HG03565 (cell line): ENCODE measurements at regions not wholly inside any gene's neighbourhood (a gene's known extent, or its start where the extent isn't known, plus 50 kb on each side); places are given as distances from the start of the nearest gene placed in this dataset.
"Not testable (repeated sequence)": the region's sequence is repeated elsewhere in the genome, so short reads cannot be mapped to it uniquely, and the experiment has no call there.

ENCODE experiments used
- ATAC-seq: cut with Tn5 transposase; IDR thresholded peaks from one replicate; pipeline ENCODE4 v1.9.1; 2021; ENCODE audit warnings: mild to moderate bottlenecking, moderate library complexity; ENCODE audit not compliant: unreplicated experiment

GRCh38 chr1:144140243-144140642 lies 168.5 kb upstream of the FAM72C start:
- ATAC-seq: not testable (repeated sequence)

DNA sequence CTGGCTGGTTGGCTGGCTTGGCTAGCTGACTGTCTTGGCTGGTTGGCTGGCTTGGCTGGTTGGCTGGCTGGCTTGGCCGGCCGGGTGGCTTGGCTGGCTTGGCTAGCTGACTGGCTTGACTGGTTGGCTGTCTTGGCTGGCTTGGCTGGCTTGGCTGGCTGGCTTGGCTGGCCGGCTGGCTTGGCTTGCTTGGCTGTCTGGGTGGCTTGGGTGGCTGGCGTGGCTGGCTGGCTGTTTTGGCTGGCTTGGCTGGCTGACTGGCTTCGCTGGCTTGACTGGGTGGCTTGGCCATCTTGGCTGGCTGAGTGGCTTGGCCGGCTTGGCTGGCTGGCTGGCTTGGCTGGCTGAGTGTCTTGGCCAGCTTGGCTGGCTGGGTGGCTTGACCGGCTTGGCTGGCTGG lies 133.2 kb upstream of the FAM72C start:
- not testable (repeated sequence) for ATAC-seq

GRCh38 chr1:144104000-144104677 lies 132.4 kb upstream of the FAM72C start:
- not testable (repeated sequence) for ATAC-seq

DNA sequence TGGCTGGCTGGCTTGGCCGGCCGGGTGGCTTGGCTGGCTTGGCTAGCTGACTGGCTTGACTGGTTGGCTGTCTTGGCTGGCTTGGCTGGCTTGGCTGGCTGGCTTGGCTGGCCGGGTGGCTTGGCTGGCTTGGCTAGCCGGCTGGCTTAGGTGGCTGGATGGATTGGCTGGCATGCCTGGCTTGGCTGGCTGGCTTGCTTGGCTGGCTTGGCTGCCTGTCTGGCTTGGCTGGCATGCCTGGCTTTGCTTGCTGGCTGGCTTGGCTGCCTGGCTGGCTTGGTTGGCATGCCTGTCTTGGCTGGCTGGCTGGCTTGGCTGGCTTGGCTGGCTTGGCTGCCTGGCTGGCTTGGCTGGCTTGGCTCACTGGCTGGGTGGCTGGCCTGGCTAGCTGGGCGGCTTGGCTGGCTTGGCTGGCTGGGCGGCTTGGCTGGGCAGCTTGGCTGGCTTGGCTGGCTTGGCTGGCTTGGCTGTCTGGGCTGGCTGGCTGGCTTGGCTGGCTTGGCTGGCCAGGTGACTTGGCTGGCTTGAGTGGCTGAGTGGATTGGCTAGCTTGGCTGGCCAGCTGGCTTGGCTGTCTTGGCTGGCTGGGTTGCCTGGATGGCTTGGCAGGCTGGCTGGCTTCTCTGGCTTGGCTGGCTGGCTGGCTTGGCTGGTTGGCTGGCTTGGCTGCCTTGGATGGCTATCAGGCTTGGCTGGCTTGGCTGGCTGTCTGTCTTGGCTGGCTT lies 131.5 kb upstream of the FAM72C start:
- not testable (repeated sequence) for ATAC-seq

DNA sequence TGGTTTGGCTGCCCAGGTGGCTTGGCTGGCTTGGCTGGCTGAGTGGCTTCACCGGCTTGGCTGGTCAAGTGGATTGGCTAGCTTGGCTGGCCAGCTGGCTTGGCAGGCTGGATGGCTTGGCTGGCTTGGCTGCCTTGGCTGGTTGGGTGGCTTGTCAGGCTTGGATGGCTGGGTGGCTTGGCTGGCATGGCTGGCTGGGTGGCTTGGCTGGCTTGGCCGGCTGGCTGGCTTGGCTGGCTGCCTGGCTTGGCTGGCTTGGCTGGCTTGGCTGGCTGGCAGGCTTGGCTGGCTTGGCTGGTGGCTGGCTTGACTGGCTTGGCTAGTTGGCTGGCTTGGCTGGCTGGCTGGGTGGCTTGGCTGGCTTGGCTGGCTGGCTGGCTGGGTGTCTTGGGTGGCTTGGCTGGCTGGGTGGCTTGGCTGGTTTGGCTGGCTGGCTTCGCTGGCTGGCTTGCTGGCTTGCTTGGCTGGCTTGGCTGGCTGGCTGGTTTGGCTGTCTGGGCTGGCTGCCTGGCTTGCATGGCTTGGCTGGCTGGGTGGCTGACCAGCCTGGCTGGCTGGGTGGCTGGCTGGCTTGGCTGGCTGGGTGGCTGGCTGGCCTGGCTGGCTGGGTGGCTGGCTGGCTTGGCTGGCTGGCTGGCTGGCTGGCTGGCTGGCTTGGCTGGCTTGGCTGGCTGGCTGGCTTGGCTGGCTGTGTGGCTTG lies 130.4 kb upstream of the FAM72C start:
- ATAC-seq: not testable (repeated sequence)

- no peak for ATAC-seq
Measured at GRCh38 chr1:144101397-144102045, 129.7 kb upstream of the FAM72C start.

- ATAC-seq: not testable (repeated sequence)
Measured at GRCh38 chr1:144077167-144077841, 105.5 kb upstream of the FAM72C start.

- not testable (repeated sequence) for ATAC-seq
Measured at GRCh38 chr1:144076646-144077045, 104.9 kb upstream of the FAM72C start.

- ATAC-seq: not testable (repeated sequence)
Measured at GRCh38 chr1:144070394-144071053, 98.7 kb upstream of the FAM72C start.

DNA sequence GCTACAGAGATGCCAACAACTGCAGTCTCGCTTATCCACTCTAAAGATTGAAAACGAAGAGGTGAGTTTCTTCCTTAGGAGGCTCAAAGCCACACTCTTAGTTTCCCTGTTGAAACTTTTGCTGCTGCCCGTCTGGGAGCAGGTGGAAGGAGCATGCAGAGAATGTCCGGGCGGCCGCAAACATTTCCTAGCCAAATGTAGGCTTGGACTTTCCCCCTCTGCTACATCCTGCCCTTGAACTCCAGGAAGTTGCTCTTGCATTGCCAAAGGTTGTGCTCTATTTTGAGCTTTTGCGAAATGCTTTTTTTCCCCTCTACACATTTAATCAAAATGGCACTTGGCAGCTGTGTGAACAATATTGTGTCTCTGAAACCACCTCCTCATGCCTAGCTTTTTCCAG lies 95.3 kb upstream of the FAM72C start:
- not testable (repeated sequence) for ATAC-seq

DNA sequence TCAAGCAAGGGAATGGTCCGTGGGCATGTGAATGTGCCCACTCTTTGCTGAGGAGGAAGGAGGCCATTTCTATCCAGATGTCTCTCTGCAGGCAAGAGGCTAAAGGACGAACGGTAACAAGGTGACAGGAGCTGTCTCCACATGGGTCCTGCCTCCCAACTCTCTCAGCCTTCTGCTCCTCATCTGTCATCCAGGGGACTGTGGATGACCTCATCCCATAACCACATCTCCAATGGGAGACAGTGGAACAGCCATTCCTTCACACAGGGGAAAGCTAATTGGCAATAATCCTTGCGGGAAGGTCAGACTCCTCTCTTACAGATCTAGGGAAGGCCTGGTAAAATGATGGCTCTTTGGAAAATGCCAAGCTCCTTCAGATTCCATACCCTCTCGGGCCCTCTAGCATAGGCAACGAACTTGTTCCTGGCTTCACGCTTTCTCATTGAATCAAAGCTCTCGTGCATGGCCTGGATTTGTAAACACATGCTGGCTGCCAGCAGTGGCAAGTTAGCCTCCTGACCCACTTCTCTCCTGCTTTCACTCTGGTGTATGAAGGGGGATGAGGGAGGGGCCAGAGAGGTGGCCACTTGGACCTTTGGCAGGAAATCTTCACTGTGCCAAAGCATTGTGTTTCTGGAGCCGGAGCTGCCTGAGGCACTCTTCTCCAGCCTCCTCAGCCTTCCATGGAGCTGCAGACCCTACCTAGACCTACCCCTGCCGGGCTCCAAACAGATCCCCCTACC lies 94.5 kb upstream of the FAM72C start:
- ATAC-seq: not testable (repeated sequence)

- not testable (repeated sequence) for ATAC-seq
Measured at GRCh38 chr1:144065299-144066060, 93.7 kb upstream of the FAM72C start.

DNA sequence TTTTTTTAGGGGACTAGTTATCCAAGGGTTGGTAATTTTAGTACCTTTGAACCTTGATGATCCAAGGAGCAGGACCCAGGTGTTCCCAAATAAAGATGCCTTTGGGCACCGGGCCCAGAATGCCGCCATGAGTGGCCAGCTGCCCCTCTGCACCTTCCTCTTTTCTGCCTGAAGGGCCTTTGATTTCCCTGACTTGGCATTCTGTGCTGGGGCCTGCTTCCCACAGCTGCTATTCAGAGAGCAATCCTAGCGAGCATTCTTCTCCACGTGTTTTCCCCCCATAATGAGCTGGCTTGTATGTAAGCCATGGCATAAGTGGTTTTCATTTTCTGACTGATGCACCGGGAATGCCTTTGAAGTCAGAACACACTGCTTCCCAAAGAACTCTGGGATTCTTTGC lies 77.6 kb upstream of the FAM72C start:
- not testable (repeated sequence) for ATAC-seq

- ATAC-seq: not testable (repeated sequence)
Measured at GRCh38 chr1:144046645-144047044, 74.9 kb upstream of the FAM72C start.

DNA sequence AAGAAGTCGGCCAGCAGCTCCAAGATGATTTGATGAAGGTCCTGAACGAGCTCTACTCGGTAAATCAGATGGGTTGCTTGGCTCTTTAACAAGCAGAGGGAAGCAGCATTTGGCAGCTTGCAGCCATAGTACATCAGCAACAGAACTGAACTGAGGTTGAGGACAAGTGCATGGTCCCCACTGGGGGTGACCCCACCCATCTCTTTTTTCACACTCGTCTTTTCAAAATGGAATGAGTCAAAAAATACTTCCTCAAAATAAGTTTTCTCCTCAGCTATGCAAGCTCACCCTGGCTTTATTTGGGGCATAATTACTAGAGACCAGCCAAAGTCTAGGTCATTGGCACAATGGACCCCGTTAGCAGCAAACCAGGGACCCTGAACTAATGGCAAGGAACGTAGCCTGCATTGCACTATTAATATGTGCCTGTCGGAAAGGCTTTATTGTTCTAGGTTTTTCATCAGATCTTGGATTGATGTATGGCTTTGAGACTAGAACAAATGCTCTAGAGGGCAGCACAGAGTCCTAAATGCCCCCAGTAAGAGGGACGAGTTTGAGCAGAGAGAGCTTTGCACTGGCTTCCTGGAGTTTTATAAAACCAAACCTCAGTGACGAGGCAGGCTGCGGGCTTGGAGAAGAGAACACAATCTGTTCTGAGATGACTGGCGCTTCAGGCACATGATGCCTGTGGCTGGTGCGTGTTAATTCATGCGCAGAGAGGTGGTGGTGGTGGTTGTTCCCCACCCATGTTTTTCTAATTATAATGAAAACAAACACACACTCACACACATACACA lies 74.2 kb upstream of the FAM72C start:
- not testable (repeated sequence) for ATAC-seq

- ATAC-seq: not testable (repeated sequence)
Measured at GRCh38 chr1:144042251-144042650, 70.5 kb upstream of the FAM72C start.

- not testable (repeated sequence) for ATAC-seq
Measured at GRCh38 chr1:144040293-144040692, 68.5 kb upstream of the FAM72C start.

- not testable (repeated sequence) for ATAC-seq
Measured at GRCh38 chr1:144034045-144034444, 62.3 kb upstream of the FAM72C start.
